IMR-90 (cell line): ENCODE measurements at regions not wholly inside any gene's neighbourhood (a gene's known extent, or its start where the extent isn't known, plus 50 kb on each side); places are given as distances from the start of the nearest gene placed in this dataset.

ENCODE experiments used
- ATAC-seq: fragments of 200-7000 bp; cut with Tn5 transposase; 2 replicates; pipeline ENCODE4 v1.9.1; 2020; ENCODE audit warnings: low read depth, mild to moderate bottlenecking, moderate library complexity
- BruUV-seq: library from RNA; stranded (reverse); fragments of 400-500 nt; replicated peaks from 2 replicates; lab custom pipeline; 2021; lab: Mats Ljungman, UMichigan
- CTCF ChIA-PET: fragments of 300-600 bp; formaldehyde crosslinking; extraction: SDS; loops from one replicate; lab custom pipeline; 2021; ENCODE audit warnings: antibody characterized with exemption; lab: Yijun Ruan, JAX
- POLR2A ChIA-PET: fragments of 300-600 bp; sonication (Branson Sonifier 250); formaldehyde crosslinking; loops from one replicate; lab custom pipeline; 2022; ENCODE audit warnings: antibody characterized with exemption; ENCODE audit not compliant: unreplicated experiment; lab: Charles Lee
- DNase-seq: peaks from one replicate; pipeline ENCODE4 v3.0.0; 2013
- H2AFZ ChIP-seq: replicated peaks from 2 replicates; pipeline ENCODE3; 2013; ENCODE audit warnings: low read length, mild to moderate bottlenecking; ENCODE audit not compliant: poor library complexity
- H2AK5ac ChIP-seq: 2 replicates; pipeline ENCODE4 v1.6.1; 2013; ENCODE audit warnings: low read depth, low read length, inconsistent platforms
- H2AK9ac ChIP-seq: replicated peaks from 2 replicates; pipeline ENCODE3; 2013; ENCODE audit warnings: mild to moderate bottlenecking, low read depth, low read length, moderate library complexity; ENCODE audit not compliant: poor library complexity
- H2BK120ac ChIP-seq: 2 replicates; pipeline ENCODE4 v1.6.1; 2013; ENCODE audit warnings: low read depth, low read length, inconsistent platforms
- H2BK15ac ChIP-seq: 3 replicates; pipeline ENCODE4 v1.6.1; 2013; ENCODE audit warnings: low read depth, low read length, inconsistent platforms
- H2BK20ac ChIP-seq: 2 replicates; pipeline ENCODE4 v1.6.1; 2013; ENCODE audit warnings: low read depth, mild to moderate bottlenecking, inconsistent platforms, low read length, moderate library complexity
- H2BK5ac ChIP-seq: 2 replicates; pipeline ENCODE4 v1.6.1; 2013; ENCODE audit warnings: mild to moderate bottlenecking, low read depth, low read length, inconsistent platforms; ENCODE audit not compliant: poor library complexity, severe bottlenecking
- H3K14ac ChIP-seq: replicated peaks from 2 replicates; pipeline ENCODE4 v1.6.1; 2013; ENCODE audit warnings: low read depth, low read length, inconsistent platforms
- H3K18ac ChIP-seq: 2 replicates; pipeline ENCODE4 v1.6.1; 2013; ENCODE audit warnings: low read depth, low read length, control low read depth
- H3K23ac ChIP-seq: 2 replicates; pipeline ENCODE4 v1.6.1; 2013; ENCODE audit warnings: low read depth, low read length, inconsistent platforms
- H3K27ac ChIP-seq: 2 replicates; pipeline ENCODE4 v1.5.1; 2013; ENCODE audit warnings: mild to moderate bottlenecking, control low read depth, low read length; ENCODE audit not compliant: insufficient read depth
- H3K27me3 ChIP-seq: 2 replicates; pipeline ENCODE4 v1.6.1; 2013; ENCODE audit warnings: low read length; ENCODE audit not compliant: control insufficient read depth, insufficient read depth
- H3K36me3 ChIP-seq: 2 replicates; pipeline ENCODE4 v1.6.1; 2013; ENCODE audit warnings: low read length, mixed read lengths; ENCODE audit not compliant: control insufficient read depth, insufficient read depth
- H3K4ac ChIP-seq: 2 replicates; pipeline ENCODE4 v1.6.1; 2013; ENCODE audit warnings: low read depth, low read length, inconsistent platforms
- H3K4me1 ChIP-seq: 2 replicates; pipeline ENCODE4 v1.6.1; 2013; ENCODE audit warnings: low read length, mixed read lengths; ENCODE audit not compliant: control insufficient read depth, insufficient read depth
- H3K4me2 ChIP-seq: 2 replicates; pipeline ENCODE4 v1.6.1; 2013; ENCODE audit warnings: low read depth, mild to moderate bottlenecking, control low read depth, low read length, moderate library complexity
- H3K4me3 ChIP-seq: 2 replicates; pipeline ENCODE4 v1.5.1; 2013; ENCODE audit warnings: low read depth, mild to moderate bottlenecking, control low read depth, low read length, moderate library complexity; ENCODE audit not compliant: insufficient read depth
- H3K56ac ChIP-seq: 2 replicates; pipeline ENCODE4 v1.6.1; 2013; ENCODE audit warnings: low read length, inconsistent platforms; ENCODE audit not compliant: insufficient read depth; ENCODE audit errors: extremely low read depth
- H3K79me1 ChIP-seq, 2 experiments: 2 replicates each; pipeline ENCODE4 v1.6.1; 2013; ENCODE audit warnings: low read length in 2 of 2, inconsistent platforms in 1 of 2, low read depth in 1 of 2
- H3K9ac ChIP-seq: 2 replicates; pipeline ENCODE4 v1.6.1; 2013; ENCODE audit warnings: low read depth, low read length, control low read depth
- H3K9me1 ChIP-seq: 2 replicates; pipeline ENCODE4 v1.6.1; 2013; ENCODE audit warnings: low read length, inconsistent platforms; ENCODE audit not compliant: insufficient read depth
- H3K9me3 ChIP-seq: 2 replicates; pipeline ENCODE4 v1.6.1; 2013; ENCODE audit warnings: low read length; ENCODE audit not compliant: control insufficient read depth, insufficient read depth
- H4K20me1 ChIP-seq: 2 replicates; pipeline ENCODE4 v1.6.1; 2013; ENCODE audit warnings: low read length, inconsistent platforms; ENCODE audit not compliant: insufficient read depth
- H4K5ac ChIP-seq: 2 replicates; pipeline ENCODE4 v1.6.1; 2013; ENCODE audit warnings: mild to moderate bottlenecking, low read depth, low read length, control low read depth
- H4K8ac ChIP-seq, 2 experiments: 2 replicates each; pipeline ENCODE4 v1.6.1; 2013; ENCODE audit warnings: low read depth in 2 of 2, low read length in 2 of 2, control low read depth in 1 of 2, inconsistent platforms in 1 of 2
- H4K91ac ChIP-seq: 2 replicates; pipeline ENCODE4 v1.6.1; 2013; ENCODE audit warnings: low read depth, low read length, inconsistent platforms; ENCODE audit not compliant: insufficient read depth
- BHLHE40 ChIP-seq: fragments of 150-350 bp; IDR thresholded peaks from 2 replicates; pipeline ENCODE4 v1.6.1; 2016; ENCODE audit warnings: mild to moderate bottlenecking, low read depth, low read length
- CEBPB ChIP-seq: IDR thresholded peaks from 2 replicates; pipeline ENCODE4 v1.6.1; 2012; ENCODE audit warnings: low read depth, low read length, improper control_type of control experiment
- CHD1 ChIP-seq: IDR thresholded peaks from 2 replicates; pipeline ENCODE4 v1.6.1; 2012; ENCODE audit warnings: low read depth, low read length, improper control_type of control experiment
- FOS ChIP-seq: fragments of 150-350 bp; IDR thresholded peaks from 2 replicates; pipeline ENCODE4 v1.6.1; 2016; ENCODE audit warnings: low read depth, low read length
- MAFK ChIP-seq: IDR thresholded peaks from 2 replicates; pipeline ENCODE4 v1.6.1; 2012; ENCODE audit warnings: low read depth, low read length, improper control_type of control experiment
- MAZ ChIP-seq: IDR thresholded peaks from 2 replicates; pipeline ENCODE4 v1.6.1; 2012; ENCODE audit warnings: low read depth, mild to moderate bottlenecking, low read length, improper control_type of control experiment, moderate library complexity, borderline replicate concordance
- MXI1 ChIP-seq: IDR thresholded peaks from 2 replicates; pipeline ENCODE4 v1.6.1; 2012; ENCODE audit warnings: low read depth, mild to moderate bottlenecking, low read length, moderate library complexity, borderline replicate concordance
- NFE2L2 ChIP-seq: fragments of 150-350 bp; IDR thresholded peaks from 2 replicates; pipeline ENCODE4 v1.6.1; 2016; ENCODE audit warnings: low read depth, mild to moderate bottlenecking, low read length
- POLR2A ChIP-seq: IDR thresholded peaks from 2 replicates; pipeline ENCODE4 v1.6.1; 2012; ENCODE audit warnings: mild to moderate bottlenecking, low read depth, low read length
- RAD21 ChIP-seq: IDR thresholded peaks from 2 replicates; pipeline ENCODE4 v1.6.1; 2012; ENCODE audit warnings: low read length, improper control_type of control experiment
- RCOR1 ChIP-seq: IDR thresholded peaks from 2 replicates; pipeline ENCODE4 v1.6.1; 2012; ENCODE audit warnings: mild to moderate bottlenecking, low read length, improper control_type of control experiment; ENCODE audit not compliant: insufficient replicate concordance
- RFX5 ChIP-seq: IDR thresholded peaks from 2 replicates; pipeline ENCODE4 v1.8.0; 2012; ENCODE audit warnings: low read depth, mild to moderate bottlenecking, low read length, moderate library complexity
- SMC3 ChIP-seq: fragments of 150-350 bp; IDR thresholded peaks from 2 replicates; pipeline ENCODE4 v1.6.1; 2016; ENCODE audit warnings: low read depth, mild to moderate bottlenecking, antibody characterized with exemption, low read length, moderate library complexity
- WGBS, 2 experiments: methylation state at CpG; one replicate each; pipeline versions ENCODE4 v1.1.5 to v1.1.7; 2013; ENCODE audit warnings: missing lambda C conversion rate in 2 of 2; ENCODE audit not compliant: insufficient read length in 1 of 2; ENCODE audit errors: extremely low coverage in 2 of 2; 5-methylcytosine and 5-hydroxymethylcytosine counted together
- dilution Hi-C: fragments of 300-500 bp; cut with HindIII; formaldehyde crosslinking; loops from one replicate; pipeline ENCODE4 v1.14.3; 2018; ENCODE audit warnings: low sequenced_read_pairs; ENCODE audit not compliant: unreplicated experiment
- in situ Hi-C: fragments of 300-500 bp; cut with MboI; formaldehyde crosslinking; loops from 3 replicates; pipeline ENCODE4 v1.14.3; 2019; ENCODE audit warnings: low sequenced_read_pairs, inconsistent platforms, mixed read lengths
- intact Hi-C: fragments of 100-400 bp; cut with micrococcal nuclease; formaldehyde crosslinking; loops from 2 replicates; pipeline ENCODE4 v1.10.0; 2022
- TF ChIP-seq, protein P1 (sequence below): conservative IDR thresholded peaks from 2 replicates; pipeline ENCODE4 v1.5.1; 2012; ENCODE audit warnings: mild to moderate bottlenecking, low read depth, low read length, improper control_type of control experiment
- TF ChIP-seq, protein P2 (sequence below): fragments of 150-350 bp; IDR thresholded peaks from 2 replicates; pipeline ENCODE4 v1.6.1; 2016; ENCODE audit warnings: low read depth, mild to moderate bottlenecking, low read length, moderate library complexity, borderline replicate concordance
- TF ChIP-seq, protein P3 (sequence below): fragments of 150-350 bp; IDR thresholded peaks from 2 replicates; pipeline ENCODE4 v1.6.1; 2017; ENCODE audit warnings: mild to moderate bottlenecking, antibody characterized with exemption, low read length, low read depth

DNA sequence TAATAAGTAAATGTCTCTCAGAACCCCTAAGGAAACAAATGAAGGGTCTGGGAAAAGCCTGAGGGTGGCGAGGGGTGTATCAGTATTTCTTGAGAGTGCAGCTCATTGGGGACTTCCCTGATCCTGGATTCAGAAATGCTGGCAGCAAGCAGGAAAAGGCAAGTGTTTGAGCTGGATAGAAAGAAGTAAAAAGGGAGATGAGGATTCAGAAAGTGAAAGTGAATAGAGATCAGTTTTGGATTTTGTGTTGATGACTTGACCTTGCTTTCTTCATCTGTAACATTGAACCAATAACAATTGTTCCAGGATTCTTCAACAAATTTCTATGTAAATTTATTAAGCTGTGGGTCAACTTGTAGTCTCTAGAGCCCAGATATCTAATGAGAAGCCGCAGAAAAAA is 66.9 kb upstream of the CTSC start:
- H4K91ac ChIP-seq, result peak overlapping the region; percentile 69
- in situ Hi-C loops, result no loop called here
- no peaks in the 10 kb centered on the region for H3K27me3 ChIP-seq
- no peaks in the 10 kb centered on the region; the same call in 1 of the 2 replicates for H3K9me1 ChIP-seq
- H2AK5ac ChIP-seq, result peak overlapping the region; percentile 76
- no peak for ATAC-seq
- peak overlapping the region; percentile 77 for H3K4me2 ChIP-seq
- no peaks in the 10 kb centered on the region for H3K36me3 ChIP-seq
- peak overlapping the region; percentile 41 to 74; a peak in 2 of 4 replicates for H4K8ac ChIP-seq
- H3K27ac ChIP-seq, result peak overlapping the region; percentile 54; the same call in 1 of the 2 replicates
- ChIA-PET POLR2A (no interaction called here), CTCF (no interaction called here)
- no peak overlapping the region for H3K4me3 ChIP-seq
- H3K23ac ChIP-seq, result peak overlapping the region; percentile 71
- peak overlapping the region; percentile 98 for H3K18ac ChIP-seq
- no peak for DNase-seq
- H4K5ac ChIP-seq, result peak overlapping the region; percentile 87
- no peak overlapping the region for H3K9ac ChIP-seq
- H3K9me3 ChIP-seq, result no peaks in the 10 kb centered on the region
- H2BK20ac ChIP-seq, result peak overlapping the region; percentile 84
- H2BK120ac ChIP-seq, result peak overlapping the region; percentile 85
- peak overlapping the region; percentile 71; the same call in 1 of the 3 replicates for H2BK15ac ChIP-seq
- BruUV-seq, result no TSS peak
- H3K4me1 ChIP-seq, result peaks cover 8% of the 10 kb centered on the region
- dilution Hi-C loops, result no loop called here
- H3K4ac ChIP-seq, result peak overlapping the region; percentile 81
- H3K56ac ChIP-seq, result no peak overlapping the region
- H3K79me1 ChIP-seq, result no peaks in the 10 kb centered on the region
- TF ChIP-seq CHD1, result no peak
- no peak for TF ChIP-seq POLR2A
- no peak for TF ChIP-seq MAFK
- TF ChIP-seq SMC3, result no peak
- TF ChIP-seq RAD21, result no peak
- TF ChIP-seq, protein P1, sequence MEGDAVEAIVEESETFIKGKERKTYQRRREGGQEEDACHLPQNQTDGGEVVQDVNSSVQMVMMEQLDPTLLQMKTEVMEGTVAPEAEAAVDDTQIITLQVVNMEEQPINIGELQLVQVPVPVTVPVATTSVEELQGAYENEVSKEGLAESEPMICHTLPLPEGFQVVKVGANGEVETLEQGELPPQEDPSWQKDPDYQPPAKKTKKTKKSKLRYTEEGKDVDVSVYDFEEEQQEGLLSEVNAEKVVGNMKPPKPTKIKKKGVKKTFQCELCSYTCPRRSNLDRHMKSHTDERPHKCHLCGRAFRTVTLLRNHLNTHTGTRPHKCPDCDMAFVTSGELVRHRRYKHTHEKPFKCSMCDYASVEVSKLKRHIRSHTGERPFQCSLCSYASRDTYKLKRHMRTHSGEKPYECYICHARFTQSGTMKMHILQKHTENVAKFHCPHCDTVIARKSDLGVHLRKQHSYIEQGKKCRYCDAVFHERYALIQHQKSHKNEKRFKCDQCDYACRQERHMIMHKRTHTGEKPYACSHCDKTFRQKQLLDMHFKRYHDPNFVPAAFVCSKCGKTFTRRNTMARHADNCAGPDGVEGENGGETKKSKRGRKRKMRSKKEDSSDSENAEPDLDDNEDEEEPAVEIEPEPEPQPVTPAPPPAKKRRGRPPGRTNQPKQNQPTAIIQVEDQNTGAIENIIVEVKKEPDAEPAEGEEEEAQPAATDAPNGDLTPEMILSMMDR, result no peak
- no peak for TF ChIP-seq CEBPB
- no peak for TF ChIP-seq RFX5
- TF ChIP-seq RCOR1, result no peak
- TF ChIP-seq, protein P2, sequence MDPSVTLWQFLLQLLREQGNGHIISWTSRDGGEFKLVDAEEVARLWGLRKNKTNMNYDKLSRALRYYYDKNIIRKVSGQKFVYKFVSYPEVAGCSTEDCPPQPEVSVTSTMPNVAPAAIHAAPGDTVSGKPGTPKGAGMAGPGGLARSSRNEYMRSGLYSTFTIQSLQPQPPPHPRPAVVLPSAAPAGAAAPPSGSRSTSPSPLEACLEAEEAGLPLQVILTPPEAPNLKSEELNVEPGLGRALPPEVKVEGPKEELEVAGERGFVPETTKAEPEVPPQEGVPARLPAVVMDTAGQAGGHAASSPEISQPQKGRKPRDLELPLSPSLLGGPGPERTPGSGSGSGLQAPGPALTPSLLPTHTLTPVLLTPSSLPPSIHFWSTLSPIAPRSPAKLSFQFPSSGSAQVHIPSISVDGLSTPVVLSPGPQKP, result no peak
- no peak for TF ChIP-seq MAZ
- TF ChIP-seq NFE2L2, result no peak
- TF ChIP-seq BHLHE40, result no peak
- TF ChIP-seq, protein P3, sequence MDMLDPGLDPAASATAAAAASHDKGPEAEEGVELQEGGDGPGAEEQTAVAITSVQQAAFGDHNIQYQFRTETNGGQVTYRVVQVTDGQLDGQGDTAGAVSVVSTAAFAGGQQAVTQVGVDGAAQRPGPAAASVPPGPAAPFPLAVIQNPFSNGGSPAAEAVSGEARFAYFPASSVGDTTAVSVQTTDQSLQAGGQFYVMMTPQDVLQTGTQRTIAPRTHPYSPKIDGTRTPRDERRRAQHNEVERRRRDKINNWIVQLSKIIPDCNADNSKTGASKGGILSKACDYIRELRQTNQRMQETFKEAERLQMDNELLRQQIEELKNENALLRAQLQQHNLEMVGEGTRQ, result no peak
- no peak for TF ChIP-seq FOS
- no peak for TF ChIP-seq MXI1
- peak overlapping the region; percentile 77 for H3K14ac ChIP-seq
- intact Hi-C loops, result loop anchor here (5.0 kb wide), 1 partner anchor 223 kb away; no protein-coding TSS in a partner anchor
- no peak overlapping the region for H2AK9ac ChIP-seq
- H4K20me1 ChIP-seq, result no peaks in the 10 kb centered on the region
- H2AFZ ChIP-seq, result no peak overlapping the region
- no peak overlapping the region for H2BK5ac ChIP-seq
- WGBS, 2 experiments, result no CpG with 5 or more reads among the region's 2 CpGs
